Lower leg skin (tissue), 3 donors: ENCODE measurements at regions not wholly inside any gene's neighbourhood (a gene's known extent, or its start where the extent isn't known, plus 50 kb on each side); places are given as distances from the start of the nearest gene placed in this dataset.

Experiments used
- CTCF ChIP-seq, 3 donors: fragments of 450-650 bp; IDR thresholded peaks; one replicate each; pipeline ENCODE4 v1.5.1; 2016; ENCODE audit warnings: antibody characterized with exemption in 3 of 3, mild to moderate bottlenecking in 3 of 3, moderate library complexity in 2 of 3
- POLR2A ChIP-seq, 2 donors: fragments of 450-650 bp; IDR thresholded peaks; one replicate each; pipeline ENCODE4 v1.6.1; 2016 to 2017; ENCODE audit warnings: antibody characterized with exemption in 2 of 2, mild to moderate bottlenecking in 1 of 2, moderate library complexity in 1 of 2

- TF ChIP-seq CTCF (IDR thresholded peaks at IDR 0.05) (no peak), POLR2A (IDR thresholded peaks at IDR 0.05) (no peak)
Observed at GRCh38 chr5:15384581-15384980, 115.4 kb upstream of the FBXL7 start.
